ENCODE measurements at regions not wholly inside any gene's neighbourhood (a gene's known extent, or its start where the extent isn't known, plus 50 kb on each side); places are given as distances from the start of the nearest gene placed in this dataset.

DNA sequence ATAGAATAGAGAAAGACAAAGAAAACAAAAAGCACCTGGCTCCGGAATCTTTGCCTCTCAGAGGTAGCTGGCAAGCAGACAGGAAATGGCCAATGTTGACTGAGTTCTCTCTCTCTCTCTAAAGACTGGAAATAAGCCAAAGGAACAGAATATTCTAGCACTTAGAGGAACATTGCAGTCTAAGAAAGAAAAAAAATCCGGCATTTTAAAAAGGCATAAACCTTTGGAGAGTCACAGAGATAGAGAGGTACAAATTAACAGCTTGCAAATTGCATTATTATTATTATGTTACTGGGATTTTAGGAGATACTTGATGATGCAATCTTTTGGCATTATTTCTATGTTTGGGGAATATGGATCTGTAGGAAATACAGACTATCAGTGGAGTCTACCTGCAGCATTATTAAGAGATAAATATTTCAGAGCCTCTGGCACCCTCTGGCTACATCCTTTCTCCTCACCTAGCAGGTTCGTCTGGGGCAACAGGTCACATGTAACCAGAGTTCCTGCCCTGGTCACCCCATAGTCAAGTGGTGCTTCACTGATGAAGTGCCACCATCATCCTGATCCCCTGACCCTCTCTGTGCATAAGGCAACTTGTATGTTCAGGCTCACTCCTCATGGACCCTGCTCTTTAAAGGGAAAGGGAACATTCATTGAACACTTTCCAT, 318.9 kb upstream of the ACVR2A start:
- Histone ChIP-seq H3K4me1 (ENCODE audit: control insufficient read depth in 1 of 2, insufficient read depth in 2 of 2, low read length in 2 of 2) (no peaks in the 10 kb centered on the region), H3K4me2 (ENCODE audit: low read length) (no peak overlapping the region), H3K9me2 (ENCODE audit: insufficient read depth) (no peaks in the 10 kb centered on the region), H2AFZ (ENCODE audit: low read depth, low read length, poor library complexity, severe bottlenecking) (no peak overlapping the region), H3K36me3 (ENCODE audit: control insufficient read depth in 1 of 2, insufficient read depth in 2 of 2, low read length in 2 of 2) (no peaks in the 10 kb centered on the region), H3K9ac (ENCODE audit: low read length) (no peak overlapping the region), H3K9me3 (ENCODE audit: control insufficient read depth in 1 of 2, insufficient read depth in 1 of 2, low read depth in 1 of 2, low read length in 2 of 2) (no peaks in the 10 kb centered on the region), H3K27ac (ENCODE audit: low read depth, low read length) (no peak overlapping the region), H3K79me2 (ENCODE audit: insufficient read depth, low read length) (no peaks in the 10 kb centered on the region), H3K4me3 (replicated peaks in 1 of 2; ENCODE audit: low read depth in 1 of 2, low read length in 2 of 2) (no peak overlapping the region), H4K20me1 (ENCODE audit: insufficient read depth) (no peaks in the 10 kb centered on the region), H3K27me3 (ENCODE audit: insufficient read depth, low read length) (no peaks in the 10 kb centered on the region)
- ChIA-PET POLR2A (no interaction called here), RAD21 (ENCODE audit: low non-redundant PET in 1 of 2, low total read pairs in 2 of 2, uncharacterized antibody in 2 of 2, unreplicated experiment in 2 of 2) (no interaction called here), CTCF (no interaction called here)
- ATAC-seq (no peak), DNase-seq (ENCODE audit: low read depth, low spot score) (no peak)
- no TSS peak for BruUV-seq (replicated peaks)
- intact Hi-C loops (cut with micrococcal nuclease) = no loop called here
- TF ChIP-seq ZFX (IDR thresholded peaks at IDR 0.05) = no peak
- TF ChIP-seq POLR2AphosphoS5 (IDR thresholded peaks at IDR 0.05; ENCODE audit: low read depth, low read length) = no peak
- TF ChIP-seq, protein P1, sequence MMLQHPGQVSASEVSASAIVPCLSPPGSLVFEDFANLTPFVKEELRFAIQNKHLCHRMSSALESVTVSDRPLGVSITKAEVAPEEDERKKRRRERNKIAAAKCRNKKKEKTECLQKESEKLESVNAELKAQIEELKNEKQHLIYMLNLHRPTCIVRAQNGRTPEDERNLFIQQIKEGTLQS (IDR thresholded peaks at IDR 0.05) = 0 out of 2 replicates have a peak, but pooled peaks have one; percentile 11

DNA sequence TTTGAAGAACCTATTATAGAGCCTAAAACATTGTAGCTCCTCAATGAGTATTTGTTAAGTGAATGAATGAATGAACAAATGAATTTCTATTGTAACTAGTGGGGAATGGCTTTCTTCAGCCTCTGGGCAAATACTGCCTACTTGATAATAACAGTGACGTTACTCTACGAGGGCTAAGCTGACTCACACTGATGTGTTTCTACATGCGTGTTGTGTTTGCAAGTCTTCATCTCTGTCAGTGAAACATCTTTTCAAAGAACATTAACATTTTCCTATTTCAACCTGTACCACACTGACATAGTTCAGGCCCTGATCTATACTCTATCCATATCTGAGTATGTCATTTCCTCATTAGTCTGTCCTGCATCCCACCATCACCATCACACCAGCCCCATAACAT, 319.9 kb upstream of the ACVR2A start:
- no peaks in the 10 kb centered on the region for H4K20me1 ChIP-seq (ENCODE audit: insufficient read depth)
- no TSS peak for BruUV-seq (replicated peaks)
- intact Hi-C loops (cut with micrococcal nuclease) = no loop called here
- H3K4me1 ChIP-seq (ENCODE audit: control insufficient read depth in 1 of 2, insufficient read depth in 2 of 2, low read length in 2 of 2) = no peaks in the 10 kb centered on the region
- no peak for ATAC-seq
- no peak overlapping the region for H3K27ac ChIP-seq (ENCODE audit: low read depth, low read length)
- no peaks in the 10 kb centered on the region for H3K27me3 ChIP-seq (ENCODE audit: insufficient read depth, low read length)
- ChIA-PET RAD21 (ENCODE audit: low non-redundant PET in 1 of 2, low total read pairs in 2 of 2, uncharacterized antibody in 2 of 2, unreplicated experiment in 2 of 2) (no interaction called here), CTCF (no interaction called here), POLR2A (interaction anchor here (0.6 kb wide), 1 partner anchor 285 kb away, joined by 3 read pairs; no protein-coding TSS in a partner anchor)
- H3K36me3 ChIP-seq (ENCODE audit: control insufficient read depth in 1 of 2, insufficient read depth in 2 of 2, low read length in 2 of 2) = no peaks in the 10 kb centered on the region
- no peak overlapping the region for H2AFZ ChIP-seq (ENCODE audit: low read depth, low read length, poor library complexity, severe bottlenecking)
- H3K4me3 ChIP-seq (replicated peaks in 1 of 2; ENCODE audit: low read depth in 1 of 2, low read length in 2 of 2) = no peak overlapping the region
- no peaks in the 10 kb centered on the region for H3K9me3 ChIP-seq (ENCODE audit: control insufficient read depth in 1 of 2, insufficient read depth in 1 of 2, low read depth in 1 of 2, low read length in 2 of 2)
- DNase-seq (ENCODE audit: low read depth, low spot score) = no peak
- H3K9ac ChIP-seq (ENCODE audit: low read length) = no peak overlapping the region
- H3K79me2 ChIP-seq (ENCODE audit: insufficient read depth, low read length) = no peaks in the 10 kb centered on the region
- no peaks in the 10 kb centered on the region for H3K9me2 ChIP-seq (ENCODE audit: insufficient read depth)
- H3K4me2 ChIP-seq (ENCODE audit: low read length) = no peak overlapping the region
- TF ChIP-seq POLR2A (IDR thresholded peaks at IDR 0.05; ENCODE audit: borderline replicate concordance, extremely low read depth, insufficient read depth, insufficient read length) = no peak
- TF ChIP-seq, protein P1 (IDR thresholded peaks at IDR 0.05) = no peak
- no peak for TF ChIP-seq SIN3A (IDR thresholded peaks at IDR 0.05; ENCODE audit: low read depth)
- TF ChIP-seq FOSL1 (IDR thresholded peaks at IDR 0.05; ENCODE audit: low read depth) = no peak
- TF ChIP-seq POLR2AphosphoS5 (IDR thresholded peaks at IDR 0.05; ENCODE audit: low read depth, low read length) = no peak
- TF ChIP-seq, protein P2, sequence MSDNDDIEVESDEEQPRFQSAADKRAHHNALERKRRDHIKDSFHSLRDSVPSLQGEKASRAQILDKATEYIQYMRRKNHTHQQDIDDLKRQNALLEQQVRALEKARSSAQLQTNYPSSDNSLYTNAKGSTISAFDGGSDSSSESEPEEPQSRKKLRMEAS (IDR thresholded peaks at IDR 0.05) = no peak
- TF ChIP-seq, protein P3, sequence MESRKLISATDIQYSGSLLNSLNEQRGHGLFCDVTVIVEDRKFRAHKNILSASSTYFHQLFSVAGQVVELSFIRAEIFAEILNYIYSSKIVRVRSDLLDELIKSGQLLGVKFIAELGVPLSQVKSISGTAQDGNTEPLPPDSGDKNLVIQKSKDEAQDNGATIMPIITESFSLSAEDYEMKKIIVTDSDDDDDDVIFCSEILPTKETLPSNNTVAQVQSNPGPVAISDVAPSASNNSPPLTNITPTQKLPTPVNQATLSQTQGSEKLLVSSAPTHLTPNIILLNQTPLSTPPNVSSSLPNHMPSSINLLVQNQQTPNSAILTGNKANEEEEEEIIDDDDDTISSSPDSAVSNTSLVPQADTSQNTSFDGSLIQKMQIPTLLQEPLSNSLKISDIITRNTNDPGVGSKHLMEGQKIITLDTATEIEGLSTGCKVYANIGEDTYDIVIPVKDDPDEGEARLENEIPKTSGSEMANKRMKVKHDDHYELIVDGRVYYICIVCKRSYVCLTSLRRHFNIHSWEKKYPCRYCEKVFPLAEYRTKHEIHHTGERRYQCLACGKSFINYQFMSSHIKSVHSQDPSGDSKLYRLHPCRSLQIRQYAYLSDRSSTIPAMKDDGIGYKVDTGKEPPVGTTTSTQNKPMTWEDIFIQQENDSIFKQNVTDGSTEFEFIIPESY (IDR thresholded peaks at IDR 0.05; ENCODE audit: extremely low read depth, insufficient replicate concordance, low read length) = no peak
- no peak for TF ChIP-seq CEBPB (IDR thresholded peaks at IDR 0.05; ENCODE audit: low read depth)
- TF ChIP-seq SRF (IDR thresholded peaks at IDR 0.05; ENCODE audit: low read depth) = no peak
- TF ChIP-seq EZH2phosphoT487 (IDR thresholded peaks at IDR 0.05; ENCODE audit: borderline replicate concordance) = no peak
- TF ChIP-seq EGR1 (IDR thresholded peaks at IDR 0.05; ENCODE audit: low read depth) = no peak
- TF ChIP-seq ZFX (IDR thresholded peaks at IDR 0.05) = no peak
- TF ChIP-seq, protein P4, sequence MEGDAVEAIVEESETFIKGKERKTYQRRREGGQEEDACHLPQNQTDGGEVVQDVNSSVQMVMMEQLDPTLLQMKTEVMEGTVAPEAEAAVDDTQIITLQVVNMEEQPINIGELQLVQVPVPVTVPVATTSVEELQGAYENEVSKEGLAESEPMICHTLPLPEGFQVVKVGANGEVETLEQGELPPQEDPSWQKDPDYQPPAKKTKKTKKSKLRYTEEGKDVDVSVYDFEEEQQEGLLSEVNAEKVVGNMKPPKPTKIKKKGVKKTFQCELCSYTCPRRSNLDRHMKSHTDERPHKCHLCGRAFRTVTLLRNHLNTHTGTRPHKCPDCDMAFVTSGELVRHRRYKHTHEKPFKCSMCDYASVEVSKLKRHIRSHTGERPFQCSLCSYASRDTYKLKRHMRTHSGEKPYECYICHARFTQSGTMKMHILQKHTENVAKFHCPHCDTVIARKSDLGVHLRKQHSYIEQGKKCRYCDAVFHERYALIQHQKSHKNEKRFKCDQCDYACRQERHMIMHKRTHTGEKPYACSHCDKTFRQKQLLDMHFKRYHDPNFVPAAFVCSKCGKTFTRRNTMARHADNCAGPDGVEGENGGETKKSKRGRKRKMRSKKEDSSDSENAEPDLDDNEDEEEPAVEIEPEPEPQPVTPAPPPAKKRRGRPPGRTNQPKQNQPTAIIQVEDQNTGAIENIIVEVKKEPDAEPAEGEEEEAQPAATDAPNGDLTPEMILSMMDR (IDR thresholded peaks at IDR 0.05 in 2 of 3, conservative IDR thresholded peaks at IDR 0.05 in 1 of 3; ENCODE audit: borderline replicate concordance in 1 of 3, insufficient read depth in 1 of 3, low read depth in 2 of 3, low read length in 2 of 3) = no peak
- no peak for TF ChIP-seq ZNF274 (IDR thresholded peaks at IDR 0.05; ENCODE audit: low read depth, low read length)
- TF ChIP-seq YY1 (IDR thresholded peaks at IDR 0.05; ENCODE audit: extremely low read depth, insufficient replicate concordance, low read depth, low read length) = no peak
- TF ChIP-seq SP1 (IDR thresholded peaks at IDR 0.05; ENCODE audit: low read depth) = no peak
